ENCODE measurements at regions not wholly inside any gene's neighbourhood (a gene's known extent, or its start where the extent isn't known, plus 50 kb on each side); places are given as distances from the start of the nearest gene placed in this dataset.
A peak's percentile ranks its signal among the peaks of the same experiment; 100 is the strongest.

DNA sequence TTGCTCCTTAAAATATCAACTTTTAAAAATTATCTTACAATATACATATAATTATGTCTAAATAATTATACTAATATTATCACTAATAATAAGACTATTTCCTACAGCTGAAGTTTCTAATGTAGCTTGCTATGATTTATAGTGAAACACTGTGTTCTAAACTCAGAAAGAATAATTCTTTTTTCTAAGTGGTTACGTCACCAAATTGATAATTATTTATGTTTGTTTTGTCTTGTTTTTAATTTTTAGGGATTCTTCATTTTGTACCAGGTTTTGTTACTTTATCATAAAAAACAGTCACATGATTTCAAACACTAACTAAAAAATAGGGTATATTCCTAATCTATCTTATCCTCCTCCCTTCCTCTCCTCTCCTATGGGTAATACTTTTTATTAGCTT lies 662.1 kb downstream of the FRK start:
- no peak for DNase-seq

DNA sequence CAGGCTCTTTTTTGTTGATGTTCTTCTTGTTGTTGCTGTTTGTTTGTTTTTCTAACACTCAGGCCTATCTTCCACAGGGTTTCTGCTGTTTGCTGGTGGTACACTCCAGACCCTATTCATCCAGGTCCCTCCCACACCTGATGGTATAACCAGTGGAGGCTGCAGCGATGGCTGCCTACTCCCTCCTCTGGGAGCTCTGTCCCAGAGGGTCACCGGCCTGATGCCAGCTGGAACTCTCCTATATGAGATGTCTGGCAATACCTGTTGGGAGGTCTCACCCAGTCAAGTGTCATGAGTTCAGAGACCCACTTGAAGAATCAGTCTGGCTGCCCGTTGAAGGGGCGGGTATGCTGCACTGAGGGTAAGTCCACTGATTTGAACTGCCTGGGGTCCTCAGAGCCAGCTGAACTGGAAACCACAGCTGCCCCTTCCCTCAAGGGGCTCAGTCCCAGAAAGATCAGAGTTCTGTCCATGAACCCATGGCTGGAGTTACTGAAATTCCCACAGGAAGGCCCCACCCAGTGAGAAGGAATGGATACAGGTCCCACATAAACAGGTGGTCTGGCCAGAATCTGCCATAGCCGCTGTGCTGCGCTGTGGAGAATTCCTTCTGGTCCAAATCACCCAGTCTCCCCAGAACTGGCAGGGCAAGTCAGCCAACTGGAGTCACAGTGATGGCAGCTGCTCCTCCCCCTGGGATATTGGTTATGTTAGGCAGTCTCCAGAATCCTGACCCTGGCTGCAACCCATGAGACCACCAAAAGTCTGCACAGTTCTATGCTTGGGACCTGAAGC lies 664.4 kb downstream of the FRK start:
- no peak for DNase-seq

DNA sequence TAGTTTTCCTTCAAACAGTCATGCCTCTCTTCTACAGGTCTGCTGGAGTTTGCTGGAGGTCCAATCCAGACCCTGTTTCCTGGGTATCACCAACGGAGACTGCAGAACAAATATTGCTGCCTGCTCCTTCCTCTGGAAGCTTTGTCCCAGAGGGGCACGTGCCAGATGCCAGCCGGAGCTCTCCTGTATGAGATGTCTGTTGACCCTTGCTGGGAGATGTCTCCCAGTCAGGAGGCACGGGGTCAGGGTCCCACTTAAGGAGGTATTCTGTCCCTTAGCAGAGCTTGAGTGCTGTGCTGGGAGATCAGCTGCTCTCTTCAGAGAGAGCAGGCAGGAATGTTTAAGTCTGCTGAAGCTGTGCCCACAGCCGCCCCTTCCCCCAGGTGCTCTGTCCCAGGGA lies 666.9 kb downstream of the FRK start:
- no peak for DNase-seq

DNA sequence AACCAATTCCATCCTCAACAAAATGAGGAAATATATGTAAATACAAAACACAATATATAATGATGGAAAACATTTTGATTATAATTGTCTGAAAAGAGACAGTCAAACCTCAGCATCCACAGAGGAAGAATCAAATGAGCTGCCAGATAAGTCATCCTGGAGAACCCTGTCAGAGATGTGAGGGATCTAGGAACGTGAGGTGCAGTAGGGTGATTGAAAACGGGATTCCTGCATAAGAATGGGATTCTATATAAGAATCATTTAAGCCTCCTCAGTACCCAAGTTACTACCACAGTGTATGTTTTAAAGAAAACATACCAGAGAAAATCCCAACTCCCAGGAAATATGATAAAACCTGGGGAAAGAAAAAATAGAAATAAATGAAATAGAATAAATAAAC lies 690.5 kb downstream of the FRK start:
- DNase-seq = no peak

GRCh38 chr6:115365783-115366182 lies 694.9 kb downstream of the FRK start:
- DNase-seq = no peak

GRCh38 chr6:115363379-115363778 lies 697.3 kb downstream of the FRK start:
- DNase-seq = no peak

DNA sequence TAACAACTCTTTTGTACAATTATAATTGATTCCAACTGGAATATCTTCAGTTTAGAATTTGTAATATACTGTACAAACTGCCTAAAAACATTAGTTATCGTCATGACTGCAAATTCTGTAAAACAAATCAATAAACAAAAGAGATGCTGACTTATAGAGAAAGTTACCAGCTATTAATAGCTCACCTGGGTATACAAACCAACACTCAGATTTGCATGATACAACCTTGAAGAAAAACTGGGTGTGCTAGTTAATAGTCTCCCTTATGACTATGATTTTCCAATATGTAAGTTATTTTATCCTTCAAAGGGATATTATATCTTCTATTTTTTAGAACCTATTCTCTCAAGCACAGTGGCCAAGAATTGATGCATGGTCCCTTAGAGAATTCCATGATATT lies 698.5 kb downstream of the FRK start:
- no peak for DNase-seq

- no peak for DNase-seq
Observed at GRCh38 chr6:115360602-115361325, 699.9 kb downstream of the FRK start.

GRCh38 chr6:115358616-115359015 lies 702.1 kb downstream of the FRK start:
- no peak for DNase-seq

DNA sequence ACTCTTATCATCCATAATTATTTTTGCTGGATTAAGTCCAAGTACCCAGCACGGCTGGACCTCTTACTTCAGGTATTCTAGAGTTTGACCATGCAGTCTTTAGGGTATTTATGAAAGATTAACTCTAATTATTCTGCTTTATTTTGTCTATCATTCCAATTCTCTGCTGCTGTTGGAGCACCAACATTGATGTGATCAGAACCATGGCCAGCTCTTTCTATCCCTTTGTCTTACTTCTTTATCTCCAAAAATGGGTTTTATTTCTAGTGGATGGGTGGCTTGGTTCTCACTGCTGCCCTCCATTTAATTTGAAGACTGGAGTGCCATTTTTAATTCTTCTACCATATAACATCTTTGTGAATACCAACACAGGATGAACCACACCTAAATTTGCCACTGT lies 704.3 kb downstream of the FRK start:
- DNase-seq = no peak

DNA sequence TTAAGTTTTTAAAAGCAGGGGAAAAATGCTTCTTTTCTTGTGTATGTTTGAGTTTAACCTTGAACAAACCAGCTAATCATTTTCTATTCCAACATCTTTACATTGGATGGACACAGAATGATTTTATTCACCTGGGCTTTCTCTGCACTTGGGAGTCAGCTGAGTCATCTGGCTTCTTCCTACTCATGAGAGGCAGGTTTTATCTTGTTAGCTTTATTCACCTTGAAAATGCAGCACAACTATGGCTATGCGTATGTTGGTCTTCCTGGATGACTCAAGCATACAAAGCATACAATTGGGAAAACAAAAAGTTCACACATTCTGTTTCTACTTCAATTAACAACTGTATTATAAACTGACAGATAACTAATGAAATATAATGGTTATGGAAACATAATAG lies 737.7 kb downstream of the FRK start:
- DNase-seq = no peak

GRCh38 chr6:115319823-115320222 lies 740.9 kb downstream of the FRK start:
- DNase-seq = no peak

DNA sequence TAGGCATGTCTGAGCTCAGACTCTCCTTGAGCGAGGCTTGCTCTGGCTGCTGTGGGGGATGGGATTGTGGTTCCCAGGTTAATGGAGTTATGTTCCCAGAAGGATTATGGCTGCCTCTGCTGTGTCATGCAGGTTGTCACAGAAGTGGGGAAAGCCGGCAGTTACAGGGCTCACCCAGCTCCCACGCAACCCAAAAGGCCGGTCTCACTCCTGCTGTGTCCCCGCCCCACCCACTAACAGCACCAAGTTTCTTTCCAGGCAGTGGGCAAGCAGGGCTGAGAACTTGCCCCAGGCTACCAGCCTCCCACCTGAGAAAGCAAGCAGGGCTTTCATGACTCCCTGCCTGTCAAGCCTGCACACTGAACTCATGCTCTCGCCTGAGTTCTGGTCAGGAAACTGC lies 750.5 kb downstream of the FRK start:
- DNase-seq = no peak

DNA sequence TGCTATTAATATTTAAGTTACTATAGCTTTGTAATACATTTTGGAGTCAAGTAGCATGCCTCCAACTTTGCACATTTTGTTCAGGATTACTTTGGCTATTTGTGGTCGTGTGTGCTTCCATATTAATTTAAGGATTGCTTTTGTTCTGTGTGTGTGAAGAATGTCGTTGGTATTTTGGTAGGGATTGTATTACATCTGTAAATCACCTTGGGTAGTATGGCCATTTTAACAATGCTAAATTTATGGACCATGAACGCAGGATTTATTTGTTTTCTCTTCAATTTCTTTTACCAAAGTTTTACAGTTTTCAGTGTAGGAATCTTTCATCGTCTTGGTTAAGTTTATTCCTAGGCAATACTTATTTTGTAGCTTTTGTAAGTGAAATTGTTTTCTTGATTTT lies 758.0 kb downstream of the FRK start:
- no peak for DNase-seq

GRCh38 chr6:115287467-115287866 lies 773.2 kb downstream of the FRK start:
- DNase-seq = no peak

GRCh38 chr6:115276881-115277565 lies 783.7 kb downstream of the FRK start:
- peak in 1 of 2 experiments; percentile 0 for DNase-seq

- DNase-seq = no peak
Observed at GRCh38 chr6:115272311-115272710, 788.4 kb downstream of the FRK start.

GRCh38 chr6:115271434-115271833 lies 789.3 kb downstream of the FRK start:
- DNase-seq = peak in 1 of 2 experiments; percentile 24

DNA sequence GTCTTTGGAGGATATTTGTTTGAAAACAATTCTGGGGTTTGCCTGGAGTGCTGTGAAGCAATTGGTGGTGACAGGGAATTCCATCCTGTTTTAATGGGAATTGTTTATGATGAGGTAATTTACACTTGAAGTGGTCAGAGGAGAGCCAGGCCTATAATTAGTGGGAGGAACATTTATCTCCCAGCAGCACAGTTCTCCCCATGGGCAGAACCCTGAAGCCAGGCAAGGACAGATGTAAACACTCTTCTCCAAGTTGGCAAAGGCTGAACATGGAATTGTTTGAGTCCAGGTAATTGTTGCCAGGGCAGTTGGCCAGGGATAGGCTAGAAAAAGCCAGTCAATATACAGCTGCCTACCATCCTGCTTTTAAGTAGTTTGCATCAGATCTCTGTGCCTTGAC lies 789.7 kb downstream of the FRK start:
- no peak for DNase-seq

GRCh38 chr6:115241373-115241772 lies 819.3 kb downstream of the FRK start:
- no peak for DNase-seq

GRCh38 chr6:115221198-115221597 lies 839.5 kb downstream of the FRK start:
- DNase-seq = no peak

GRCh38 chr6:115220551-115221159 lies 840.0 kb downstream of the FRK start:
- DNase-seq = no peak

GRCh38 chr6:115219645-115220044 lies 841.0 kb downstream of the FRK start:
- DNase-seq = no peak

- no peak for DNase-seq
Observed at GRCh38 chr6:115216835-115217234, 843.9 kb downstream of the FRK start.
